Loucy (cell line): ENCODE measurements at regions not wholly inside any gene's neighbourhood (a gene's known extent, or its start where the extent isn't known, plus 50 kb on each side); places are given as distances from the start of the nearest gene placed in this dataset.

Source experiments
- H2AFZ ChIP-seq: fragments of 200-600 bp; sonication (generic); 2 replicates; pipeline ENCODE4 v1.6.0; 2016; ENCODE audit warnings: antibody characterized with exemption, mild to moderate bottlenecking, low read length, moderate library complexity
- H3F3A ChIP-seq: fragments of 200-600 bp; 2 replicates; pipeline ENCODE4 v1.6.0; 2016; ENCODE audit warnings: antibody characterized with exemption, low read depth, mild to moderate bottlenecking
- H3K27me3 ChIP-seq: fragments of 200-600 bp; sonication (generic); 2 replicates; pipeline ENCODE4 v1.6.1; 2014; ENCODE audit warnings: low read length, mild to moderate bottlenecking; ENCODE audit not compliant: insufficient read depth, poor library complexity, severe bottlenecking
- H3K36me3 ChIP-seq: fragments of 200-600 bp; sonication (generic); 2 replicates; pipeline ENCODE4 v1.6.1; 2016; ENCODE audit warnings: low read length; ENCODE audit not compliant: insufficient read depth
- H3K4me1 ChIP-seq: fragments of 200-600 bp; sonication (generic); 2 replicates; pipeline ENCODE4 v1.5.1; 2014; ENCODE audit warnings: low read length, mild to moderate bottlenecking; ENCODE audit not compliant: insufficient read depth, poor library complexity, severe bottlenecking
- H3K4me2 ChIP-seq: fragments of 200-600 bp; sonication (generic); 2 replicates; pipeline ENCODE4 v1.6.0; 2014; ENCODE audit warnings: antibody characterized with exemption, low read length, low read depth, mild to moderate bottlenecking; ENCODE audit not compliant: poor library complexity, severe bottlenecking
- H3K4me3 ChIP-seq: fragments of 200-600 bp; sonication (generic); 2 replicates; pipeline ENCODE4 v1.5.1; 2014; ENCODE audit warnings: low read length, mild to moderate bottlenecking, mixed read lengths; ENCODE audit not compliant: poor library complexity, severe bottlenecking
- H3K79me2 ChIP-seq: fragments of 200-600 bp; sonication (generic); 2 replicates; pipeline ENCODE4 v1.6.1; 2014; ENCODE audit warnings: low read length; ENCODE audit not compliant: insufficient read depth
- H3K9ac ChIP-seq: fragments of 200-600 bp; sonication (generic); 2 replicates; pipeline ENCODE4 v1.6.0; 2014; ENCODE audit warnings: mild to moderate bottlenecking, low read depth, low read length, moderate library complexity; ENCODE audit not compliant: poor library complexity, severe bottlenecking
- H3K9me2 ChIP-seq: fragments of 200-600 bp; sonication (generic); replicated peaks from 2 replicates; pipeline ENCODE4 v1.6.1; 2016; ENCODE audit warnings: low read depth, low read length, mixed read lengths
- H3K9me3 ChIP-seq: fragments of 200-600 bp; sonication (generic); 2 replicates; pipeline ENCODE4 v1.6.1; 2014; ENCODE audit warnings: mild to moderate bottlenecking, antibody characterized with exemption, low read length, low read depth; ENCODE audit not compliant: insufficient read depth
- H4K20me1 ChIP-seq: fragments of 200-600 bp; sonication (generic); 2 replicates; pipeline ENCODE4 v1.6.0; 2014; ENCODE audit warnings: antibody characterized with exemption, low read length, mild to moderate bottlenecking; ENCODE audit not compliant: insufficient read depth, poor library complexity, severe bottlenecking
- CTCF ChIP-seq: fragments of 200-600 bp; sonication (generic); conservative IDR thresholded peaks from 2 replicates; pipeline ENCODE4 v1.5.1; 2014; ENCODE audit warnings: mild to moderate bottlenecking, antibody characterized with exemption, low read length
- EZH2phosphoT487 ChIP-seq: fragments of 200-600 bp; IDR thresholded peaks from 2 replicates; pipeline ENCODE4 v1.6.1; 2018; ENCODE audit warnings: antibody characterized with exemption, mild to moderate bottlenecking, moderate library complexity, borderline replicate concordance

DNA sequence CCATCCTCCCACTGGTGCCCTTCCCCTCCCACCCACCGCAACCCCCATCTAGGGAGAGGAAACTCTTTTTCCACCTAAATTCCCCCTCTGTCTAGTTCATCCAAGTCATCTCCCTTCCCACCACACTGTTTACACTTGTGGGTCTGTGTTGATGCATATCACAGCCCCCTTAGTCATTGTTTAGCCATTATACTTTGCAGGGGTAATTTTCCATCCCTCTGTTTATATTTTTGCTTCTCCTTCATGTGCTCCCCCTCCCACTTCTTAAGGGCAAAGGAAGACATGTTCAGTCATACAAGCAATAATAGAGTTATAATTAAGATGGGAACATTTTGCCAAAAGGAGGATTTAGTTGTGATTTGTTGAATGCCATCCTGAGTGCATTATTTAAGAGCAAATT lies 187.8 kb upstream of the TNP1 start:
- H3K4me2 ChIP-seq: no peak overlapping the region
- H3K9me2 ChIP-seq: no peaks in the 10 kb centered on the region
- H4K20me1 ChIP-seq: no peaks in the 10 kb centered on the region
- no peak overlapping the region for H2AFZ ChIP-seq
- no peaks in the 10 kb centered on the region for H3K79me2 ChIP-seq
- H3K9me3 ChIP-seq: no peaks in the 10 kb centered on the region
- H3K9ac ChIP-seq: no peak overlapping the region
- no peaks in the 10 kb centered on the region for H3K27me3 ChIP-seq
- TF ChIP-seq CTCF: no peak
- no peak for TF ChIP-seq EZH2phosphoT487
- no peaks in the 10 kb centered on the region for H3K36me3 ChIP-seq
- H3F3A ChIP-seq: no peaks in the 10 kb centered on the region
- H3K4me3 ChIP-seq: no peak overlapping the region
- H3K4me1 ChIP-seq: no peaks in the 10 kb centered on the region

- no peak for TF ChIP-seq CTCF
- TF ChIP-seq EZH2phosphoT487: no peak
- Histone ChIP-seq H3F3A (no peaks in the 10 kb centered on the region), H2AFZ (no peak overlapping the region), H3K9me2 (no peaks in the 10 kb centered on the region), H3K9ac (no peak overlapping the region), H3K4me2 (no peak overlapping the region), H3K4me1 (no peaks in the 10 kb centered on the region), H3K27me3 (no peaks in the 10 kb centered on the region), H3K79me2 (no peaks in the 10 kb centered on the region), H3K36me3 (no peaks in the 10 kb centered on the region), H3K4me3 (no peak overlapping the region), H3K9me3 (no peaks in the 10 kb centered on the region), H4K20me1 (no peaks in the 10 kb centered on the region)
Measured at GRCh38 chr2:217047209-217047608, 187.3 kb upstream of the TNP1 start.

- Histone ChIP-seq H3K4me3 (no peak overlapping the region), H3K9me3 (no peaks in the 10 kb centered on the region), H2AFZ (no peak overlapping the region), H3F3A (no peaks in the 10 kb centered on the region), H3K4me2 (no peak overlapping the region), H3K79me2 (no peaks in the 10 kb centered on the region), H3K9me2 (no peaks in the 10 kb centered on the region), H4K20me1 (no peaks in the 10 kb centered on the region), H3K4me1 (no peaks in the 10 kb centered on the region), H3K9ac (no peak overlapping the region), H3K36me3 (no peaks in the 10 kb centered on the region), H3K27me3 (no peaks in the 10 kb centered on the region)
- TF ChIP-seq EZH2phosphoT487 (no peak), CTCF (no peak)
Measured at GRCh38 chr2:217045700-217046475, 186.0 kb upstream of the TNP1 start.
